AML-193 (cell line): ENCODE measurements at regions not wholly inside any gene's neighbourhood (a gene's known extent, or its start where the extent isn't known, plus 50 kb on each side); places are given as distances from the start of the nearest gene placed in this dataset.

Experiments used
- DNase-seq, 2 experiments: peaks; one replicate each; lab custom pipeline; 2025; lab: John Stamatoyannopoulos, UW

GRCh38 chr7:15916681-15917380, 230.3 kb upstream of the MEOX2 start:
- DNase-seq: no peak

- DNase-seq: no peak
Measured at GRCh38 chr7:15915686-15916293, 229.3 kb upstream of the MEOX2 start.

GRCh38 chr7:15914611-15915010, 228.1 kb upstream of the MEOX2 start:
- no peak for DNase-seq

- DNase-seq: no peak
Measured at GRCh38 chr7:15906436-15906835, 220.0 kb upstream of the MEOX2 start.

GRCh38 chr7:15905251-15906040, 219.0 kb upstream of the MEOX2 start:
- DNase-seq: no peak

GRCh38 chr7:15891151-15891881, 204.8 kb upstream of the MEOX2 start:
- no peak for DNase-seq

- DNase-seq: no peak
Measured at GRCh38 chr7:15889507-15889906, 203.0 kb upstream of the MEOX2 start.

- no peak for DNase-seq
Measured at GRCh38 chr7:15888090-15888489, 201.6 kb upstream of the MEOX2 start.

- no peak for DNase-seq
Measured at GRCh38 chr7:15886626-15887025, 200.1 kb upstream of the MEOX2 start.

- no peak for DNase-seq
Measured at GRCh38 chr7:15885678-15886077, 199.2 kb upstream of the MEOX2 start.

GRCh38 chr7:15874774-15875173, 188.3 kb upstream of the MEOX2 start:
- DNase-seq: no peak

GRCh38 chr7:15870347-15870746, 183.9 kb upstream of the MEOX2 start:
- DNase-seq: no peak

- DNase-seq: no peak
Measured at GRCh38 chr7:15867441-15867840, 181.0 kb upstream of the MEOX2 start.

- no peak for DNase-seq
Measured at GRCh38 chr7:15866753-15867152, 180.3 kb upstream of the MEOX2 start.

- DNase-seq: no peak
Measured at GRCh38 chr7:15864626-15864991, 178.1 kb upstream of the MEOX2 start.

GRCh38 chr7:15863951-15864625, 177.6 kb upstream of the MEOX2 start:
- DNase-seq: no peak

GRCh38 chr7:15862781-15863165, 176.3 kb upstream of the MEOX2 start:
- DNase-seq: no peak

- no peak for DNase-seq
Measured at GRCh38 chr7:15862016-15862780, 175.7 kb upstream of the MEOX2 start.

GRCh38 chr7:15860264-15860949, 173.9 kb upstream of the MEOX2 start:
- DNase-seq: no peak

GRCh38 chr7:15857026-15857425, 170.5 kb upstream of the MEOX2 start:
- no peak for DNase-seq

- no peak for DNase-seq
Measured at GRCh38 chr7:15856311-15856710, 169.8 kb upstream of the MEOX2 start.
